ENCODE measurements at regions not wholly inside any gene's neighbourhood (a gene's known extent, or its start where the extent isn't known, plus 50 kb on each side); places are given as distances from the start of the nearest gene placed in this dataset.

DNA sequence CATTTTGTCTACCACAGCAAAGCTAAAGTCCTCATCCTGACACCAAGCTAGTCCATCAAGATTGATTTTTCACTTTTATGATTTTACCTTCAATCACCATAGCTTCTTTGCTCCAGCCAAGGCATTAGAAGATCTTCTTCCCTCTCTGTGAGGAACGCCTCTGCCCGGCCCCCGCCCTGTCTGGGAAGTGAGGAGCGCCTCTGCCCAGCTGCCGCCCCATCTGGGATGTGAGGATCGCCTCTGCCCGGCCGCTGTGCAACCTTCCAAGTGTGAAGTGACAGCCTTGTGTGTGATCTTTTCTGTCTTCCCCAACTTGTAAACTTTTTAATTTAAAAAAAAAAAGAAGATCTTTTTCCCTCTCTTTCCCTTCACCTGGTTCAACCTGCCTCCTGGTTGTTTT is 210.5 kb upstream of the NREP start:
- no peak for TF ChIP-seq CTCF (IDR thresholded peaks at IDR 0.05; ENCODE audit: insufficient read depth, low read length, poor library complexity, severe bottlenecking)
- Histone ChIP-seq H3K4me3 (replicated peaks; ENCODE audit: low read depth, low read length) (no peak overlapping the region), H3K27me3 (replicated peaks; ENCODE audit: control insufficient read depth, insufficient read depth, low read length) (no peaks in the 10 kb centered on the region), H3K36me3 (ENCODE audit: control insufficient read depth, insufficient read depth, low read length) (no peaks in the 10 kb centered on the region)
- DNase-seq (ENCODE audit: extremely low read depth, insufficient read length): no peak

GRCh38 chr5:111966290-111966689 is 209.3 kb upstream of the NREP start:
- H3K27me3 ChIP-seq (replicated peaks; ENCODE audit: control insufficient read depth, insufficient read depth, low read length): no peaks in the 10 kb centered on the region
- H3K4me3 ChIP-seq (replicated peaks; ENCODE audit: low read depth, low read length): no peak overlapping the region
- TF ChIP-seq CTCF (IDR thresholded peaks at IDR 0.05; ENCODE audit: insufficient read depth, low read length, poor library complexity, severe bottlenecking): no peak
- no peak for DNase-seq (ENCODE audit: extremely low read depth, insufficient read length)
- no peaks in the 10 kb centered on the region for H3K36me3 ChIP-seq (ENCODE audit: control insufficient read depth, insufficient read depth, low read length)

DNA sequence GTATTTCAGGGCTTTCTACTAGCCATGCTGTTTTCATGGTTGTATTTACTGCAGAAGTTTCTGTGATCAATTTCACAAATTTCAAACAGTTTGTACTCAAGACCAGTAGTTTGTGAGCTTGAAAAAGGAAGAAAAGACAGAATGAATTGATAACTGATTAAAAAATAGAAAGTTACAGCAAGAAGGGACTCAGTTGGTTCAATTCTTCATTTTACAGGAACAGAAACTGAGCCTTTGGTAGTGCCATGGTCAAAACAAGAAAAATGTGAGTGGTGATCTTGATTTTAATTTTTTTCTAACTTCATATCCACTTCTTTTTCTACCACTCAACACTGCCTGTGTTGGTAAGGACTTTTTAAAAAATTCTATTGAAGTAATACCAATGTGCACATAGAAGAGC is 206.6 kb upstream of the NREP start:
- no peaks in the 10 kb centered on the region for H3K27me3 ChIP-seq (replicated peaks; ENCODE audit: control insufficient read depth, insufficient read depth, low read length)
- no peak for DNase-seq (ENCODE audit: extremely low read depth, insufficient read length)
- H3K4me3 ChIP-seq (replicated peaks; ENCODE audit: low read depth, low read length): no peak overlapping the region
- H3K36me3 ChIP-seq (ENCODE audit: control insufficient read depth, insufficient read depth, low read length): no peaks in the 10 kb centered on the region
- no peak for TF ChIP-seq CTCF (IDR thresholded peaks at IDR 0.05; ENCODE audit: insufficient read depth, low read length, poor library complexity, severe bottlenecking)

DNA sequence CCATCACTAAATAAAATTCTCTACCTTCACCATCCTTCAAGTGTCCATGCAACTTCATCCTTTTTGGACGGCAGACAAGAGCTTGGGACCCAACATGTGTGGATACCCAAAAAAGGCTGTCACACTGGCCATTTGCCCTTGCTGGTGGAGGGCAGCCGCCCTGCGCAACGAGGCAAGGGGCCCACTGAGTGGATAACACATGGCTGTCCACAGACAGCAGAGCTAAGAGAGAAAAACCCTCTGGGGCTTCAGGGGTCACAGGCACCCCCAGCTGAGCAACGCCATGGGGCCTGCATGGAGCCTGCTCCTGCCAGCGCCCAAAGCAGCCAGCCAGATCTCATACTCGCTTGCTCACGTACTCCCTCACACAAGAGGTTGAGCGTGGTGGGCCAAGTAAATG is 205.9 kb upstream of the NREP start:
- no peak overlapping the region for H3K4me3 ChIP-seq (replicated peaks; ENCODE audit: low read depth, low read length)

DNA sequence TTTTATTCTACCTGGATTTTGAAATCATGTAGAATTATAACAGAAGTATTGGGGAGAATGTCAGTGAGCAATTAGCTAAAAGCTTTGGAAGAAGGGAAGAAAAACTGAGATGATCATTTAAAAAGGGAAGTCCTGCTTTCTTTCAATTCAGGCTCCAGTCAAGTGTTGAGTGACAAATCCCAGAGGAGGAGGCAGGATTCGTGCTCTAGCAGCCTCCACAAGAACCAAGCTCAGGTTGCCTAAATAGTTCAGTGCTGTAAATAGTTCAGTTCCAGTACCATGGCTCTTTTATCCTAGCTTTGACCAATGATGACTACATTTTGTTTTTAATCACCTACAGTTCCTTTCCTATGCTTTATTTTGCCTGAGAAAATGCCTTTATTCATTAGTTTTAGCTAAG is 204.9 kb upstream of the NREP start:
- H3K4me3 ChIP-seq (replicated peaks; ENCODE audit: low read depth, low read length): no peak overlapping the region
- no peak for TF ChIP-seq CTCF (IDR thresholded peaks at IDR 0.05; ENCODE audit: insufficient read depth, low read length, poor library complexity, severe bottlenecking)
- DNase-seq (ENCODE audit: extremely low read depth, insufficient read length): no peak
- no peaks in the 10 kb centered on the region for H3K36me3 ChIP-seq (ENCODE audit: control insufficient read depth, insufficient read depth, low read length)
- no peaks in the 10 kb centered on the region for H3K27me3 ChIP-seq (replicated peaks; ENCODE audit: control insufficient read depth, insufficient read depth, low read length)

More for the DNA sequence above, 205.9 kb upstream of the NREP start:
- no peak for TF ChIP-seq CTCF (IDR thresholded peaks at IDR 0.05; ENCODE audit: insufficient read depth, low read length, poor library complexity, severe bottlenecking)
- Histone ChIP-seq H3K36me3 (ENCODE audit: control insufficient read depth, insufficient read depth, low read length) (no peaks in the 10 kb centered on the region), H3K27me3 (replicated peaks; ENCODE audit: control insufficient read depth, insufficient read depth, low read length) (no peaks in the 10 kb centered on the region)
- DNase-seq (ENCODE audit: extremely low read depth, insufficient read length): no peak

DNA sequence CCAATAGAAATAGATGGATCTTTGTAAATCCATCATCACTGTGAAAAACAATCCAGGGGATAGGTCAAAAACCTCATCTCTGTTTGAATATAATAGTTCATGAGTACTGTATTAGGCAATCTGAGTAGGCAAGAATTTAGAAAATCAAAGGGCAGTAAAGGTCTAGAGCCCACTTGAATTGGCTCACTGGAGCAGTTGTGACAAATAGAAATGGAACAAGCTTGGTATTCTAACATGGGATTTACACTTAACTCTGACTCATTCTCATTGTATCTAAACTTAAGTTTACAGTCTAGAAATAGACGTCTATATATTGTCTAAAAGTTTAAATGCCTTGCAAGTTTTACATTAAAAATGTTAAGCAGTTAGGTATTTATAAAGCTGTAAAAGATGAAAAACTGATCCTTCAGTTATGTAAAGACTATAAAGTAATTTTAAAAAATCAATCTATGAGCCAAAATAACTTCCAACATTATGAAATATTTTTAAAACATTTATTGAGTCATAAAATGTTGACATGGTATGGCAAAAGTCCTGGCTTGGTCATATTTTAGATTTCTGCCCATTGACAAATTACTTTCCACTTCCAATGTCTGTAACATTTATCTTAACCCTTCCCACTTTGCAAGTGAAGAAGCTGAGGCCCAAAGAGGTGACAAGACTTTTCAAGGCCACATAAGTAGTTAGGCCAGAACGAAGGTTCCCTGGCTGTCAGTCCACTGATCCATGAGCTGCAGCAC is 203.7 kb upstream of the NREP start:
- no peaks in the 10 kb centered on the region for H3K36me3 ChIP-seq (ENCODE audit: control insufficient read depth, insufficient read depth, low read length)
- no peaks in the 10 kb centered on the region for H3K27me3 ChIP-seq (replicated peaks; ENCODE audit: control insufficient read depth, insufficient read depth, low read length)
- TF ChIP-seq CTCF (IDR thresholded peaks at IDR 0.05; ENCODE audit: insufficient read depth, low read length, poor library complexity, severe bottlenecking): no peak
- no peak overlapping the region for H3K4me3 ChIP-seq (replicated peaks; ENCODE audit: low read depth, low read length)
- DNase-seq (ENCODE audit: extremely low read depth, insufficient read length): no peak
